WTC11 (cell line): ENCODE measurements at regions not wholly inside any gene's neighbourhood (a gene's known extent, or its start where the extent isn't known, plus 50 kb on each side); places are given as distances from the start of the nearest gene placed in this dataset.

Source experiments
- ESRRA ChIP-seq: sonication (generic); formaldehyde crosslinking; IDR thresholded peaks from 2 replicates; pipeline ENCODE4 v1.8.1; 2022; ENCODE audit warnings: mild to moderate bottlenecking, missing genetic modification reagents, borderline replicate concordance
- SP1 ChIP-seq: sonication (generic); formaldehyde crosslinking; conservative IDR thresholded peaks from 2 replicates; pipeline ENCODE4 v1.8.1; 2022; ENCODE audit warnings: missing genetic modification reagents
- TF ChIP-seq, protein P1 (sequence below): fragments of 200-600 bp; IDR thresholded peaks from 2 replicates; pipeline ENCODE4 v1.8.0; 2022; ENCODE audit warnings: antibody characterized with exemption
- TF ChIP-seq, protein P2 (sequence below): sonication (generic); formaldehyde crosslinking; conservative IDR thresholded peaks from 2 replicates; pipeline ENCODE4 v1.8.1; 2023; ENCODE audit warnings: mild to moderate bottlenecking, low read depth, missing genetic modification reagents, moderate library complexity
- TF ChIP-seq, protein P3 (sequence below): sonication (generic); formaldehyde crosslinking; IDR thresholded peaks from 2 replicates; pipeline ENCODE4 v1.8.1; 2022; ENCODE audit warnings: low read depth, mild to moderate bottlenecking, moderate library complexity, missing genetic modification reagents, borderline replicate concordance
- TF ChIP-seq, protein P4 (sequence below): sonication (generic); formaldehyde crosslinking; IDR thresholded peaks from 2 replicates; pipeline ENCODE4 v1.8.0; 2022; ENCODE audit warnings: mild to moderate bottlenecking, missing genetic modification reagents

DNA sequence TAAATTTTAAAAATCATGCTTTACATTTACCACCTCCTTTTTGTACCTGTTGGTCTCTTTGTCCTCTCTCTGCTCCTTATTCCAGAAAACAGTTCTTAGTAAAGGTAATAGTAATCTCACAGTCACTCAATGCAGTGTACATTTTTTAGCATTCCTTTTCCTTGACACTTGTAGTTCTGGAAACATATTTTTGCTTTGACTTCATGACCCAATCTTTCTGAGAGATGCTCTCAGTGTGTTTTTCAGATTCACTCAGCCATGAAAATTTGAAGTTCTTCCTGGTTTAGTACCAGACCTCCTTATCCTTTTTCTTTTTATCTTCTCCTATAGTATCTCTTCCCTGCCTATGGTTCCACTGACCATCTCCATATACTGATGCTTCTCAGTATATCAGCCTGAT lies 747.5 kb upstream of the ZEB2 start:
- TF ChIP-seq, protein P1, sequence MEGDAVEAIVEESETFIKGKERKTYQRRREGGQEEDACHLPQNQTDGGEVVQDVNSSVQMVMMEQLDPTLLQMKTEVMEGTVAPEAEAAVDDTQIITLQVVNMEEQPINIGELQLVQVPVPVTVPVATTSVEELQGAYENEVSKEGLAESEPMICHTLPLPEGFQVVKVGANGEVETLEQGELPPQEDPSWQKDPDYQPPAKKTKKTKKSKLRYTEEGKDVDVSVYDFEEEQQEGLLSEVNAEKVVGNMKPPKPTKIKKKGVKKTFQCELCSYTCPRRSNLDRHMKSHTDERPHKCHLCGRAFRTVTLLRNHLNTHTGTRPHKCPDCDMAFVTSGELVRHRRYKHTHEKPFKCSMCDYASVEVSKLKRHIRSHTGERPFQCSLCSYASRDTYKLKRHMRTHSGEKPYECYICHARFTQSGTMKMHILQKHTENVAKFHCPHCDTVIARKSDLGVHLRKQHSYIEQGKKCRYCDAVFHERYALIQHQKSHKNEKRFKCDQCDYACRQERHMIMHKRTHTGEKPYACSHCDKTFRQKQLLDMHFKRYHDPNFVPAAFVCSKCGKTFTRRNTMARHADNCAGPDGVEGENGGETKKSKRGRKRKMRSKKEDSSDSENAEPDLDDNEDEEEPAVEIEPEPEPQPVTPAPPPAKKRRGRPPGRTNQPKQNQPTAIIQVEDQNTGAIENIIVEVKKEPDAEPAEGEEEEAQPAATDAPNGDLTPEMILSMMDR, result no peak
- TF ChIP-seq, protein P2, sequence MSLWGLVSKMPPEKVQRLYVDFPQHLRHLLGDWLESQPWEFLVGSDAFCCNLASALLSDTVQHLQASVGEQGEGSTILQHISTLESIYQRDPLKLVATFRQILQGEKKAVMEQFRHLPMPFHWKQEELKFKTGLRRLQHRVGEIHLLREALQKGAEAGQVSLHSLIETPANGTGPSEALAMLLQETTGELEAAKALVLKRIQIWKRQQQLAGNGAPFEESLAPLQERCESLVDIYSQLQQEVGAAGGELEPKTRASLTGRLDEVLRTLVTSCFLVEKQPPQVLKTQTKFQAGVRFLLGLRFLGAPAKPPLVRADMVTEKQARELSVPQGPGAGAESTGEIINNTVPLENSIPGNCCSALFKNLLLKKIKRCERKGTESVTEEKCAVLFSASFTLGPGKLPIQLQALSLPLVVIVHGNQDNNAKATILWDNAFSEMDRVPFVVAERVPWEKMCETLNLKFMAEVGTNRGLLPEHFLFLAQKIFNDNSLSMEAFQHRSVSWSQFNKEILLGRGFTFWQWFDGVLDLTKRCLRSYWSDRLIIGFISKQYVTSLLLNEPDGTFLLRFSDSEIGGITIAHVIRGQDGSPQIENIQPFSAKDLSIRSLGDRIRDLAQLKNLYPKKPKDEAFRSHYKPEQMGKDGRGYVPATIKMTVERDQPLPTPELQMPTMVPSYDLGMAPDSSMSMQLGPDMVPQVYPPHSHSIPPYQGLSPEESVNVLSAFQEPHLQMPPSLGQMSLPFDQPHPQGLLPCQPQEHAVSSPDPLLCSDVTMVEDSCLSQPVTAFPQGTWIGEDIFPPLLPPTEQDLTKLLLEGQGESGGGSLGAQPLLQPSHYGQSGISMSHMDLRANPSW (CRISPR knock-in tag), result no peak
- TF ChIP-seq ESRRA (no peak), SP1 (no peak)
- TF ChIP-seq, protein P3, sequence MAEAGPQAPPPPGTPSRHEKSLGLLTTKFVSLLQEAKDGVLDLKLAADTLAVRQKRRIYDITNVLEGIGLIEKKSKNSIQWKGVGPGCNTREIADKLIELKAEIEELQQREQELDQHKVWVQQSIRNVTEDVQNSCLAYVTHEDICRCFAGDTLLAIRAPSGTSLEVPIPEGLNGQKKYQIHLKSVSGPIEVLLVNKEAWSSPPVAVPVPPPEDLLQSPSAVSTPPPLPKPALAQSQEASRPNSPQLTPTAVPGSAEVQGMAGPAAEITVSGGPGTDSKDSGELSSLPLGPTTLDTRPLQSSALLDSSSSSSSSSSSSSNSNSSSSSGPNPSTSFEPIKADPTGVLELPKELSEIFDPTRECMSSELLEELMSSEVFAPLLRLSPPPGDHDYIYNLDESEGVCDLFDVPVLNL (CRISPR knock-in tag), result no peak
- TF ChIP-seq, protein P4, sequence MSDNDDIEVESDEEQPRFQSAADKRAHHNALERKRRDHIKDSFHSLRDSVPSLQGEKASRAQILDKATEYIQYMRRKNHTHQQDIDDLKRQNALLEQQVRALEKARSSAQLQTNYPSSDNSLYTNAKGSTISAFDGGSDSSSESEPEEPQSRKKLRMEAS (CRISPR knock-in tag), result no peak
